KOPT-K1 (cell line): ENCODE measurements at regions not wholly inside any gene's neighbourhood (a gene's known extent, or its start where the extent isn't known, plus 50 kb on each side); places are given as distances from the start of the nearest gene placed in this dataset.

Experiments
- H3K27ac ChIP-seq: fragments of 200-600 bp; sonication (generic); 2 replicates; pipeline ENCODE4 v1.5.1; 2016; ENCODE audit warnings: antibody characterized with exemption, mild to moderate bottlenecking, low read depth, low read length; ENCODE audit not compliant: poor library complexity, severe bottlenecking
- H3K36me3 ChIP-seq: fragments of 200-600 bp; sonication (generic); 2 replicates; pipeline ENCODE4 v1.5.1; 2017; ENCODE audit warnings: antibody characterized with exemption, mild to moderate bottlenecking, low read length, moderate library complexity; ENCODE audit not compliant: insufficient read depth
- H3K9me3 ChIP-seq: fragments of 200-600 bp; sonication (generic); 2 replicates; pipeline ENCODE4 v1.5.1; 2017; ENCODE audit warnings: antibody characterized with exemption, low read length, mild to moderate bottlenecking; ENCODE audit not compliant: insufficient read depth, poor library complexity, severe bottlenecking

- H3K27ac ChIP-seq: no peak overlapping the region
- H3K36me3 ChIP-seq: no peaks in the 10 kb centered on the region
- H3K9me3 ChIP-seq: no peaks in the 10 kb centered on the region
Measured at GRCh38 chr5:124692950-124693349, 53.5 kb downstream of the ZNF608 start.

GRCh38 chr5:124692324-124692723 is 54.1 kb downstream of the ZNF608 start:
- no peaks in the 10 kb centered on the region for H3K9me3 ChIP-seq
- no peak overlapping the region for H3K27ac ChIP-seq
- H3K36me3 ChIP-seq: no peaks in the 10 kb centered on the region

GRCh38 chr5:124689653-124690052 is 56.8 kb downstream of the ZNF608 start:
- H3K9me3 ChIP-seq: no peaks in the 10 kb centered on the region
- no peaks in the 10 kb centered on the region for H3K36me3 ChIP-seq
- no peak overlapping the region for H3K27ac ChIP-seq

GRCh38 chr5:124686239-124687004 is 60.0 kb downstream of the ZNF608 start:
- Histone ChIP-seq H3K27ac (no peak overlapping the region), H3K9me3 (no peaks in the 10 kb centered on the region), H3K36me3 (no peaks in the 10 kb centered on the region)

GRCh38 chr5:124685404-124685930 is 61.0 kb downstream of the ZNF608 start:
- no peak overlapping the region for H3K27ac ChIP-seq

GRCh38 chr5:124683917-124684555 is 62.4 kb downstream of the ZNF608 start:
- Histone ChIP-seq H3K27ac (no peak overlapping the region), H3K36me3 (no peaks in the 10 kb centered on the region), H3K9me3 (no peaks in the 10 kb centered on the region)

More at GRCh38 chr5:124685404-124685930, 61.0 kb downstream of the ZNF608 start:
- Histone ChIP-seq H3K9me3 (no peaks in the 10 kb centered on the region), H3K36me3 (no peaks in the 10 kb centered on the region)

- Histone ChIP-seq H3K9me3 (no peaks in the 10 kb centered on the region), H3K27ac (no peak overlapping the region), H3K36me3 (no peaks in the 10 kb centered on the region)
Measured at GRCh38 chr5:124679578-124680199, 66.8 kb downstream of the ZNF608 start.

- no peaks in the 10 kb centered on the region for H3K36me3 ChIP-seq
- H3K27ac ChIP-seq: no peak overlapping the region
- H3K9me3 ChIP-seq: no peaks in the 10 kb centered on the region
Measured at GRCh38 chr5:124678922-124679519, 67.4 kb downstream of the ZNF608 start.

GRCh38 chr5:124678468-124678867 is 68.0 kb downstream of the ZNF608 start:
- Histone ChIP-seq H3K36me3 (no peaks in the 10 kb centered on the region), H3K27ac (no peak overlapping the region), H3K9me3 (no peaks in the 10 kb centered on the region)

- no peaks in the 10 kb centered on the region for H3K9me3 ChIP-seq
- H3K36me3 ChIP-seq: no peaks in the 10 kb centered on the region
- no peak overlapping the region for H3K27ac ChIP-seq
Measured at GRCh38 chr5:124677374-124678351, 68.8 kb downstream of the ZNF608 start.

- Histone ChIP-seq H3K27ac (no peak overlapping the region), H3K36me3 (no peaks in the 10 kb centered on the region), H3K9me3 (no peaks in the 10 kb centered on the region)
Measured at GRCh38 chr5:124675931-124676846, 70.2 kb downstream of the ZNF608 start.

GRCh38 chr5:124671193-124671592 is 75.2 kb downstream of the ZNF608 start:
- Histone ChIP-seq H3K36me3 (no peaks in the 10 kb centered on the region), H3K27ac (no peak overlapping the region), H3K9me3 (no peaks in the 10 kb centered on the region)

GRCh38 chr5:124670722-124671184 is 75.7 kb downstream of the ZNF608 start:
- H3K27ac ChIP-seq: no peak overlapping the region
- no peaks in the 10 kb centered on the region for H3K9me3 ChIP-seq
- no peaks in the 10 kb centered on the region for H3K36me3 ChIP-seq
